ENCODE measurements at regions not wholly inside any gene's neighbourhood (a gene's known extent, or its start where the extent isn't known, plus 50 kb on each side); places are given as distances from the start of the nearest gene placed in this dataset.
"Not testable (repeated sequence)": the region's sequence is repeated elsewhere in the genome, so short reads cannot be mapped to it uniquely, and the experiment has no call there.

GRCh38 chr12:89151536-89151935 is 200.8 kb downstream of the DUSP6 start:
- DNase-seq: no peak

- DNase-seq: not testable (repeated sequence)
These were observed 201.5 kb downstream of the DUSP6 start for GRCh38 chr12:89150789-89151188.

GRCh38 chr12:89140602-89141238 is 211.6 kb downstream of the DUSP6 start:
- no peak for DNase-seq

GRCh38 chr12:89140141-89140540 is 212.2 kb downstream of the DUSP6 start:
- DNase-seq: no peak

- no peak for DNase-seq
These were observed 212.9 kb downstream of the DUSP6 start for GRCh38 chr12:89139390-89139789.

- no peak for DNase-seq
These were observed 214.1 kb downstream of the DUSP6 start for GRCh38 chr12:89138048-89138852.

GRCh38 chr12:89135976-89136634 is 216.2 kb downstream of the DUSP6 start:
- no peak for DNase-seq

GRCh38 chr12:89134213-89134770 is 218.0 kb downstream of the DUSP6 start:
- DNase-seq: no peak

GRCh38 chr12:89129167-89129870 is 223.0 kb downstream of the DUSP6 start:
- no peak for DNase-seq

- DNase-seq: no peak
These were observed 225.6 kb downstream of the DUSP6 start for GRCh38 chr12:89126712-89127111.

- DNase-seq: no peak
These were observed 229.4 kb downstream of the DUSP6 start for GRCh38 chr12:89122852-89123251.

GRCh38 chr12:89117448-89118034 is 234.8 kb downstream of the DUSP6 start:
- no peak for DNase-seq

- DNase-seq: no peak
These were observed 240.3 kb downstream of the DUSP6 start for GRCh38 chr12:89111964-89112363.

GRCh38 chr12:89108265-89108664 is 244.0 kb downstream of the DUSP6 start:
- DNase-seq: no peak

- no peak for DNase-seq
These were observed 245.4 kb downstream of the DUSP6 start for GRCh38 chr12:89106950-89107349.

- DNase-seq: no peak
These were observed 247.1 kb downstream of the DUSP6 start for GRCh38 chr12:89105243-89105642.

- no peak for DNase-seq
These were observed 248.5 kb downstream of the DUSP6 start for GRCh38 chr12:89103831-89104230.

- DNase-seq: no peak
These were observed 250.9 kb downstream of the DUSP6 start for GRCh38 chr12:89101440-89101839.

- no peak for DNase-seq
These were observed 253.7 kb downstream of the DUSP6 start for GRCh38 chr12:89098441-89099112.

GRCh38 chr12:89092297-89092696 is 260.0 kb downstream of the DUSP6 start:
- DNase-seq: no peak

GRCh38 chr12:89091293-89091841 is 260.9 kb downstream of the DUSP6 start:
- DNase-seq: no peak

GRCh38 chr12:89089264-89089663 is 263.0 kb downstream of the DUSP6 start:
- no peak for DNase-seq
